ENCODE measurements at regions not wholly inside any gene's neighbourhood (a gene's known extent, or its start where the extent isn't known, plus 50 kb on each side); places are given as distances from the start of the nearest gene placed in this dataset.

- ChIA-PET CTCF (interaction anchor here (0.6 kb wide), 1 partner anchor 174 kb away, joined by 5 read pairs; no protein-coding TSS in a partner anchor), POLR2A (ENCODE audit: low non-redundant PET) (interaction anchor here (1.1 kb wide), 1 partner anchor 99 kb away, joined by 3 read pairs; no protein-coding TSS in a partner anchor)
- Histone ChIP-seq H3K9me3 (ENCODE audit: low read depth, low read length, poor library complexity, severe bottlenecking) (no peaks in the 10 kb centered on the region), H3K27ac (ENCODE audit: low read depth, low read length, poor library complexity, severe bottlenecking) (peak overlapping the region; percentile 97), H3K4me3 (ENCODE audit: low read depth, low read length, poor library complexity, severe bottlenecking) (peak overlapping the region; percentile 48), H3K27me3 (replicated peaks; ENCODE audit: insufficient read depth, low read depth, low read length, poor library complexity) (no peaks in the 10 kb centered on the region), H3K36me3 (ENCODE audit: insufficient read depth, low read length, poor library complexity, severe bottlenecking) (no peaks in the 10 kb centered on the region), H3K4me1 (ENCODE audit: insufficient read depth, low read length, poor library complexity, severe bottlenecking) (peaks cover 42% of the 10 kb centered on the region)
- TF ChIP-seq CTCF (conservative IDR thresholded peaks at IDR 0.05; ENCODE audit: low read depth, low read length) (no peak), EZH2 (IDR thresholded peaks at IDR 0.05; ENCODE audit: borderline replicate concordance, low read depth, low read length, poor library complexity, severe bottlenecking) (no peak)
- intact Hi-C loops (cut with micrococcal nuclease; ENCODE audit: unreplicated experiment) = loop anchor here (2.0 kb wide), 2 partner anchors 65 to 99 kb away; no protein-coding TSS in a partner anchor
- DNase-seq (ENCODE audit: low spot score) = no peak
- no TSS peak for BruUV-seq (replicated peaks)
These were observed 1677.3 kb upstream of the TENM3 start for GRCh38 chr4:180565856-180566431.

GRCh38 chr4:180566492-180566891 is 1676.7 kb upstream of the TENM3 start:
- BruUV-seq (replicated peaks) = no TSS peak
- Histone ChIP-seq H3K27me3 (replicated peaks; ENCODE audit: insufficient read depth, low read depth, low read length, poor library complexity) (no peaks in the 10 kb centered on the region), H3K27ac (ENCODE audit: low read depth, low read length, poor library complexity, severe bottlenecking) (peak overlapping the region; percentile 97), H3K4me3 (ENCODE audit: low read depth, low read length, poor library complexity, severe bottlenecking) (peak overlapping the region; percentile 48), H3K9me3 (ENCODE audit: low read depth, low read length, poor library complexity, severe bottlenecking) (no peaks in the 10 kb centered on the region), H3K36me3 (ENCODE audit: insufficient read depth, low read length, poor library complexity, severe bottlenecking) (no peaks in the 10 kb centered on the region), H3K4me1 (ENCODE audit: insufficient read depth, low read length, poor library complexity, severe bottlenecking) (peaks cover 37% of the 10 kb centered on the region)
- TF ChIP-seq CTCF (conservative IDR thresholded peaks at IDR 0.05; ENCODE audit: low read depth, low read length) (no peak), EZH2 (IDR thresholded peaks at IDR 0.05; ENCODE audit: borderline replicate concordance, low read depth, low read length, poor library complexity, severe bottlenecking) (no peak)
- intact Hi-C loops (cut with micrococcal nuclease; ENCODE audit: unreplicated experiment) = no loop called here
- ChIA-PET CTCF (no interaction called here), POLR2A (ENCODE audit: low non-redundant PET) (no interaction called here)
- no peak for DNase-seq (ENCODE audit: low spot score)

DNA sequence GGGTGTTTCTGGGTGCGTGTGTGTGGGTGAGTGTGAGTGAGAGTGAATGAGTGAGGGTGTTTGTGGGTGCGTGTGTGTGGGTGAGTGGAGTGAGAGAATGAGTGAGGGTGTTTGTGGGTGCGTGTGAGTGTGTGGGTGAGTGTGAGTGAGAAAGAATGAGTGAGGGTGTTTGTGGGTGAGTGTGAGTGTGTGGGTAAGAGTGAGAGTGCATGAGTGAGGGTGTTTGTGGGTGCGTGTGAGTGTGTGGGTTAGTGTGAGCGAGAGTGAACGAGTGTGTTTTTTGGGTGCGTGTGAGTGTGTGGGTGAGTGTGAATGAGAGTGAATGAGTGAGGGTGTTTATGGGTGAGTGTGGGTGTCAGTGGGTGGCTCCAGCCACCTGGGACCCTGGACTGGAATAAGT is 1676.1 kb upstream of the TENM3 start:
- no peaks in the 10 kb centered on the region for H3K27me3 ChIP-seq (replicated peaks; ENCODE audit: insufficient read depth, low read depth, low read length, poor library complexity)
- no peaks in the 10 kb centered on the region for H3K9me3 ChIP-seq (ENCODE audit: low read depth, low read length, poor library complexity, severe bottlenecking)
- H3K4me1 ChIP-seq (ENCODE audit: insufficient read depth, low read length, poor library complexity, severe bottlenecking) = peaks cover 35% of the 10 kb centered on the region
- intact Hi-C loops (cut with micrococcal nuclease; ENCODE audit: unreplicated experiment) = no loop called here
- H3K27ac ChIP-seq (ENCODE audit: low read depth, low read length, poor library complexity, severe bottlenecking) = peak overlapping the region; percentile 97
- TF ChIP-seq EZH2 (IDR thresholded peaks at IDR 0.05; ENCODE audit: borderline replicate concordance, low read depth, low read length, poor library complexity, severe bottlenecking) = no peak
- TF ChIP-seq CTCF (conservative IDR thresholded peaks at IDR 0.05; ENCODE audit: low read depth, low read length) = no peak
- H3K4me3 ChIP-seq (ENCODE audit: low read depth, low read length, poor library complexity, severe bottlenecking) = peak overlapping the region; percentile 48
- ChIA-PET CTCF (no interaction called here), POLR2A (ENCODE audit: low non-redundant PET) (interaction anchor here (0.7 kb wide), 1 partner anchor 14 kb away, joined by 3 read pairs; no protein-coding TSS in a partner anchor)
- DNase-seq (ENCODE audit: low spot score) = no peak
- no TSS peak for BruUV-seq (replicated peaks)
- H3K36me3 ChIP-seq (ENCODE audit: insufficient read depth, low read length, poor library complexity, severe bottlenecking) = no peaks in the 10 kb centered on the region
